ENCODE measurements at regions not wholly inside any gene's neighbourhood (a gene's known extent, or its start where the extent isn't known, plus 50 kb on each side); places are given as distances from the start of the nearest gene placed in this dataset.

- peaks cover 5% of the 10 kb centered on the region for H3K4me1 Mint-ChIP-seq (ENCODE audit: low read depth)
- POLR2A ChIA-PET: interaction anchor here (0.6 kb wide), 1 partner anchor 34 kb away, joined by 3 read pairs; no protein-coding TSS in a partner anchor
- ATAC-seq: no peak
- no peak overlapping the region for H3K4me3 Mint-ChIP-seq
- H3K36me3 Mint-ChIP-seq (ENCODE audit: low read depth): no peaks in the 10 kb centered on the region
- H3K27me3 Mint-ChIP-seq: peaks cover 3% of the 10 kb centered on the region
- H3K9me3 Mint-ChIP-seq: no peaks in the 10 kb centered on the region
- DNase-seq: no peak
- TF ChIP-seq, protein P1, sequence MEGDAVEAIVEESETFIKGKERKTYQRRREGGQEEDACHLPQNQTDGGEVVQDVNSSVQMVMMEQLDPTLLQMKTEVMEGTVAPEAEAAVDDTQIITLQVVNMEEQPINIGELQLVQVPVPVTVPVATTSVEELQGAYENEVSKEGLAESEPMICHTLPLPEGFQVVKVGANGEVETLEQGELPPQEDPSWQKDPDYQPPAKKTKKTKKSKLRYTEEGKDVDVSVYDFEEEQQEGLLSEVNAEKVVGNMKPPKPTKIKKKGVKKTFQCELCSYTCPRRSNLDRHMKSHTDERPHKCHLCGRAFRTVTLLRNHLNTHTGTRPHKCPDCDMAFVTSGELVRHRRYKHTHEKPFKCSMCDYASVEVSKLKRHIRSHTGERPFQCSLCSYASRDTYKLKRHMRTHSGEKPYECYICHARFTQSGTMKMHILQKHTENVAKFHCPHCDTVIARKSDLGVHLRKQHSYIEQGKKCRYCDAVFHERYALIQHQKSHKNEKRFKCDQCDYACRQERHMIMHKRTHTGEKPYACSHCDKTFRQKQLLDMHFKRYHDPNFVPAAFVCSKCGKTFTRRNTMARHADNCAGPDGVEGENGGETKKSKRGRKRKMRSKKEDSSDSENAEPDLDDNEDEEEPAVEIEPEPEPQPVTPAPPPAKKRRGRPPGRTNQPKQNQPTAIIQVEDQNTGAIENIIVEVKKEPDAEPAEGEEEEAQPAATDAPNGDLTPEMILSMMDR (IDR thresholded peaks at IDR 0.05): no peak
- intact Hi-C loops (cut with micrococcal nuclease): no loop called here
- CTCF ChIA-PET: no interaction called here
- no peak overlapping the region for H3K27ac Mint-ChIP-seq
Observed at GRCh38 chr10:113322843-113323242, 230.0 kb upstream of the HABP2 start.

GRCh38 chr10:113323985-113324384 lies 228.9 kb upstream of the HABP2 start:
- H3K27ac Mint-ChIP-seq: no peak overlapping the region
- no peak overlapping the region for H3K4me3 Mint-ChIP-seq
- POLR2A ChIA-PET: no interaction called here
- H3K36me3 Mint-ChIP-seq (ENCODE audit: low read depth): no peaks in the 10 kb centered on the region
- H3K9me3 Mint-ChIP-seq: no peaks in the 10 kb centered on the region
- CTCF ChIA-PET: no interaction called here
- TF ChIP-seq, protein P1 (IDR thresholded peaks at IDR 0.05): no peak
- H3K4me1 Mint-ChIP-seq (ENCODE audit: low read depth): peaks cover 5% of the 10 kb centered on the region
- intact Hi-C loops (cut with micrococcal nuclease): no loop called here
- H3K27me3 Mint-ChIP-seq: peaks cover 3% of the 10 kb centered on the region
- ATAC-seq (no peak), DNase-seq (no peak)

- ATAC-seq (peak; percentile 79), DNase-seq (peak; percentile 67)
- POLR2A ChIA-PET: no interaction called here
- intact Hi-C loops (cut with micrococcal nuclease): no loop called here
- Mint-ChIP-seq H3K36me3 (ENCODE audit: low read depth) (no peaks in the 10 kb centered on the region), H3K4me3 (no peak overlapping the region), H3K4me1 (ENCODE audit: low read depth) (peaks cover 5% of the 10 kb centered on the region), H3K9me3 (no peaks in the 10 kb centered on the region), H3K27me3 (peaks cover 3% of the 10 kb centered on the region), H3K27ac (no peak overlapping the region)
- CTCF ChIA-PET: no interaction called here
- TF ChIP-seq, protein P1 (IDR thresholded peaks at IDR 0.05): no peak
Observed at GRCh38 chr10:113326160-113327111, 226.4 kb upstream of the HABP2 start.

DNA sequence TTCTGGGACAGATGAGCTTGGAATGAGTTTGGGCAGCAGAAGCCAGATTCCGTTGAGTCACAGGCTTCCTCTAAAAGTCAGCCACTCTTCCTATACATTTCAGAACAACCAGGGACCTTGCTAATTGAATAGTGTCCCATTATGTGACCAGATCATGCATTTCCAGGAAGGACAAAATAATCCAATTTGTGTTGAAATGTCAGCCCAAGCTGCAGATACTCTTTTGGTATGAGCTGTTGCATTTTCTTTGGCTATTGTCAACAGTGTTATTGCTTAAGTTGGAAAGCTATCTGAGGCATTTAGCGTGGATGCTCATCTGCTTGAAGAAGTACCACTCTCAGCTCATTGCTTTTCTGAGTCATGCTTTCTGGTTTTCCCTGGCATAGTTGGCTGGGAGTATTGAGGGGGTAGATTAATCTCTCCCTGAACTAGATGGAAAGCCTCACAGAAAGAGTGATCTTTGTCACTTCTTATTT lies 223.7 kb upstream of the HABP2 start:
- intact Hi-C loops (cut with micrococcal nuclease): no loop called here
- Mint-ChIP-seq H3K27me3 (peaks cover 3% of the 10 kb centered on the region), H3K36me3 (ENCODE audit: low read depth) (no peaks in the 10 kb centered on the region), H3K4me3 (no peak overlapping the region), H3K4me1 (ENCODE audit: low read depth) (peaks cover 5% of the 10 kb centered on the region), H3K9me3 (no peaks in the 10 kb centered on the region), H3K27ac (no peak overlapping the region)
- ChIA-PET CTCF (no interaction called here), POLR2A (no interaction called here)
- TF ChIP-seq, protein P1 (IDR thresholded peaks at IDR 0.05): no peak
- DNase-seq (no peak), ATAC-seq (no peak)

DNA sequence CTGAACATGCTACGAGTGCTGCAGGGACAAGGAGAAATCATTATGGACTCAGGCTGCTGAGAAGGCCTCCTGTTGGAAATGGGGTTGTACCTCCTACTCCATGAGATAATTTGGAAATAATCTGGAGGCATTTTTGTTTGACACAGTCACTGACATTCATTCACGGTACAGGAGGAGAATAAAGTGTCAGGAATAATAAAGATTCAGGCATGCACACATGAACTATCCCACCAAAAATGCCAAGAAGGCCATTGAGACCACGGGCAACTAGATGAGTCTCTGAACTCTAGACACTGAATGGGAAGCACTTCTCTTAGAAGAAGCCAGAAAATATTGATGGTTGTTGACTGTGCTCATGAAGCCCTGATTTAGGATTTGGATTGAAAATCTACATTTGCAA lies 220.9 kb upstream of the HABP2 start:
- POLR2A ChIA-PET: no interaction called here
- no peaks in the 10 kb centered on the region for H3K4me1 Mint-ChIP-seq (ENCODE audit: low read depth)
- TF ChIP-seq, protein P1 (IDR thresholded peaks at IDR 0.05): no peak
- ATAC-seq (no peak), DNase-seq (no peak)
- no peaks in the 10 kb centered on the region for H3K36me3 Mint-ChIP-seq (ENCODE audit: low read depth)
- H3K27ac Mint-ChIP-seq: no peak overlapping the region
- CTCF ChIA-PET: no interaction called here
- no peak overlapping the region for H3K4me3 Mint-ChIP-seq
- no peaks in the 10 kb centered on the region for H3K9me3 Mint-ChIP-seq
- H3K27me3 Mint-ChIP-seq: no peaks in the 10 kb centered on the region
- intact Hi-C loops (cut with micrococcal nuclease): no loop called here

Measured in activated CD8-positive, alpha-beta T cell treated with anti-CD3 and anti-CD28 coated beads for 36 hours (primary cell).